GM19023 (cell line): ENCODE measurements at regions not wholly inside any gene's neighbourhood (a gene's known extent, or its start where the extent isn't known, plus 50 kb on each side); places are given as distances from the start of the nearest gene placed in this dataset.

ENCODE experiments used
- ATAC-seq: cut with Tn5 transposase; IDR thresholded peaks from one replicate; pipeline ENCODE4 v1.9.1; 2021; ENCODE audit warnings: mild to moderate bottlenecking, moderate library complexity; ENCODE audit not compliant: unreplicated experiment

DNA sequence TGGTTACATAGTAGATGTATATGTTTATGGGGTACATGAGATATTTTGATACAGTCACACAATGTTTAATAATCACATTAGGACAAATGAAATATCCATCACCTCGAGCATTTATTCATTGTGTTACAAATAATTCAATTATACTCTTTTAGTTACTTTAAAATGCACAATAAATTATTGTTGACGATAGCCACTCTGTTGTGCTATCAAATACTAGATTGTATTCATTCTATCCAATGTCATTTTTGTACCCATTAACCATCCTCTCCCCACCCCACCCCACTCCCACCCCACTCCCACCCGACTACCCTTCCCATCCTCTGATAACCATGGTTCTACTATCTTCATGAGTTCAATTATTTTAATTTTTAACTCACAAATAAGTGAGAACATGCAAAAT, 585.4 kb downstream of the CDH26 start:
- no peak for ATAC-seq

DNA sequence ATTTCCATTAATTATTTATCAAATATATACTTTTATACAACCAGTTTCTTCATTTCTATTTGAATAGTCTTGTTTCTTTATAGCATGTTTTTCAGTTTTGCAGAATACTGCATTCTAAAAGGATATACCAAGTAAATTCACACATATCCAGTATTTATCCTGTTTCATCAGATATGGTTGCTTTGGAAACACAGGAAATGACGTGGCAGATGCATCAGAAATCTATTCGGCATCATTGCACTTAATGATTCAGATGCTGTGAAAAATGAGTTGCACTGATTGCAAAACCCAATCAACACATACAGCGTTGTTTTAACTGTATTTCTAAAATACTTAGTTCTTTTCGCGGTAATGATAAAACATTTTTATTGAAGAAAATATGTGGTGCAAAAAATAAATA, 594.9 kb downstream of the CDH26 start:
- ATAC-seq: no peak

DNA sequence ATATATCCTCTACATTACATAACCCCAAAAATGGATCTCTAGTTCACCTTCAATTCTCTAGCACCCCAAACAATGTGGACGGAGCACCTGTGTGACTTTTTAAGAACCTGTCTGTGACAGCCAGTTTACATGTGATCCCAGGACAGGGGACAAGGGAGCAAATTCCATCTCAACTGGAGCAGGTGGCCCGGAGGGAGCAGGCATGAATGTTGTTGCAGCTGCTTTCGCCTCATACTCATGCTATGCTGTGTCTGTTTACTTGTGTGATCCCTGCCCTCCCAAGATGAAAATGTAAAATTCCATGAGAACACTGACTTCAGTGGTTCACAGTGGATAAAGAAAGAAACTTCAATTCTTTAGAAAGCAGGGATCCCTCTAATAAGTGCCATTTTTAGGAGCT, 600.3 kb downstream of the CDH26 start:
- no peak for ATAC-seq

DNA sequence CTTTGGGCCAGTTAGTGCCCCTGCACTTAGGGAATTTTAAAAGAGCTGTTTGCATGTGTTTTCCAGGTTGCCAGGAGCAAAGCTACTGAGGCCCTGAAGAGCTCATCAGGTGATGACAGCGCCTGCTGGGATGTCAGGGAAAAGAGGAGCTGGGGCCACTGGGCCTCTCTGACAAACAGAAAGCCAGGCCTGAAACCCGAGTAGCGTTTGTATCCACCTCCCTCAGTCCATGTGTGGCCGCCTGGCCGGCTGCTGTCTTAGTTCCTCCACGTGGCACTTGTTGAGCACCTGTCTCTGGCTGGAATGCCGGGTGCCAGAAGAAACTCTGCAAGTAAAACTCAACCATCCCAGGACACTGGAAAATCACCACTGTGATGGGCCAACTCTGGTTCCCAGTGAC, 601.2 kb downstream of the CDH26 start:
- ATAC-seq: no peak

DNA sequence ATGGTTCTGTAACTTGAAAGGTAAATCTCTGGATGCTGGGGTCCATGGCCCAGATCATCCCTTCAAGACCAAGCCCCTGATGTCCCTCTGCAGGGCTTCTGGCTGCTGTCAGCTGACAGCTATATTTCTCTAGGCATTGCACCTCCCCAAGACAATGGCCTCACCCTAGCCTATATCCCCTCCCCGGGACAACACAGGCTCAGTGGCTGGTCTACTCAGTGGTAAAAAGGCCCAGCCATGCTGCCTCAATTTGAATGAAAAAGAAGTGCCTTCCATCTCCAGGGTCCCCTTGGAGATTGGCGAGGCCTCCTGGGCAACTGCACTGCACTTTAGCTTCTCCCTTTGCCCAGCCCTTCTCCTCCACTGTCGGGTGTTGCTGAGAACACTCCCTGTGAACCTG, 602.8 kb downstream of the CDH26 start:
- no peak for ATAC-seq

DNA sequence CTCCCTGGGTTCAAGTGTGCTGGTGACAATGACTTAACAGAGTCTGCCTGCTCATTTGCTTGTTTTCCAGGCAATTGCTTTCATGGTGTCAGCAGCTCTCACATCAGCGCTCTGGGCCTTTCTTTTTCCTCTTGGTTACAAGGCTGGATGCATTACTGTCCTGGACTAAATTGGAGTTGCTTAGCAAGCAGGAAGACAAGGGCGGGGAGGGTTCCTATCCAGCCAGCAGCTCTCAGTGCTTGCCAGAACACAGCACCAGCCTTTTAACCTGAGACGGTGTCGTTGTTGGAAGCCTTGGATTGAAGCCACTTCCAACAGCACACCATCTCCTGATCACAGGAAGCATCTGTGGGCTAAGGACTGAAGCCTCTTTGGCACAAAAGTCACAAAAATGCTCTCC, 606.9 kb downstream of the CDH26 start:
- ATAC-seq: no peak

DNA sequence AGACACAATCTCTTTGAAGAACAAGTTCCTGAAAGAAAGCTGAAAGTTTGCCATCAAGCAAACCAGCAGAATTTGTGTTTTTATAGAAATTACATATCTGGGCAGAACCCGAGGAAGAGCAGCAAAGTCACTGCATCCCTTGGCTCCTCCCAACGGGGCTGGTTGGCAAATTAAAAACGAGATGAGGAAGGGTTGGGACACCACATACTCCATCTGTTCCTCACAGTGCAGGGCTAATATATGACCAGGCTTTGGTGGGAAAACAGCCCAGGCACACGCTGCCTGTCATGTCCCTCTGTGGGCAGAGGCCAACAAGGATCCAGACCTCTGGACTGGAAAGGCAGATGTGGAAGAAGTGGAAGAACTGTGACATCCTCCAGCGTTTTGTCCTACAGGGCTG, 607.3 kb downstream of the CDH26 start:
- ATAC-seq: no peak

DNA sequence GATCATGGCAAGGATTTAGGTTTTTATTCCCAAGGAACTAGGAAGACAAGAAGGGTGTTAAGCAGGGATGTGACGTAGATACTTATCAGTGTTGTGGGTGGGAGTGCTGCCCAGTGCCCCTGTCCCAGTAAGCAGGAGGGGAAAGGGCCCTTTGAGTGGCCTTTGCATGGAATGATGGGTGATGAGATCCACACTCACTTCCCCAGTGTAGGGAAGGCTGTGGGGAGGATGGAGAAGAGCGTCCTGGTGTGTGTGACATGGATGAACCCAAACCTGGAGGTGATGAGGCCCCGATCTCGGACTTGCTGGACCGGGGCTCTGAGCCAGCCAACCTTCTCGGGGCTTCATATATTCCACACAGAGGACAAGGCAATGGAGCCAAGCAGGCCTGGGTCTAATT, 610.9 kb downstream of the CDH26 start:
- ATAC-seq: no peak

DNA sequence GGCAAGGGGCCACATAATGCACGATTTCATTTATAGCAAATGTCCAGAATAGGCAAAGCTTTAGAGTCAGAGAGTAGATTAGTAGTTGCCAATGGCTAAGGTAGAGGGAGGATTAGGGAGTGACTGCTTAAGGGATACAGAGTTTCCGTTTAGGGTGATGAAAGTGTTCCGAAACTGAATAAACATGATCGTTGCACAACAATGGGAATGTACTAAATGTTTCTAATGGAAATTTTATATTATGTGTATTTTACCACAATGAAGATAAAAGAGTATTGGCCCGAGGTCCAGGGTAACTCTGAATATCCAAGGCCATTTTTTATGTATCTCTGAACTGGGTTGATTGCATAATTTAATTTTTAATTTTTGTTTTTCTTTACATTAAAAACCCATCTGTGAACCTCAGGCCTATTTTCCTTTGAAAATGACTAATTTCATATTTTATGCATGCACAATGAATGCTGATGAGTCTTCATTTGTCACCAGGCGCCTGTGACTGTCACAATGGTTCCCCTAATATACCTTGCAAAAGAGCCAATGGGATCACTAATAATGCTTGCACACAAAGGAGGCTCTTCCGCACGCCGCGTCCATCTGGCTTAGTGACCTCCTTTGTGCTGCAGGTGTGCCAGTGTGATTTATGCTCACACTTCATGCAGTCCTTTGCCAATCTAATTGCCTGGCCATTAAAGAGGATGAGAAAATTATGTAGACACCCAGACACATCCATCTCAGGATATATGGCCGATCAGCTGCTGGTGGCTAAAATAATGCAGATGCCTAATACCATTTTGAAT, 612.5 kb downstream of the CDH26 start:
- ATAC-seq: no peak

DNA sequence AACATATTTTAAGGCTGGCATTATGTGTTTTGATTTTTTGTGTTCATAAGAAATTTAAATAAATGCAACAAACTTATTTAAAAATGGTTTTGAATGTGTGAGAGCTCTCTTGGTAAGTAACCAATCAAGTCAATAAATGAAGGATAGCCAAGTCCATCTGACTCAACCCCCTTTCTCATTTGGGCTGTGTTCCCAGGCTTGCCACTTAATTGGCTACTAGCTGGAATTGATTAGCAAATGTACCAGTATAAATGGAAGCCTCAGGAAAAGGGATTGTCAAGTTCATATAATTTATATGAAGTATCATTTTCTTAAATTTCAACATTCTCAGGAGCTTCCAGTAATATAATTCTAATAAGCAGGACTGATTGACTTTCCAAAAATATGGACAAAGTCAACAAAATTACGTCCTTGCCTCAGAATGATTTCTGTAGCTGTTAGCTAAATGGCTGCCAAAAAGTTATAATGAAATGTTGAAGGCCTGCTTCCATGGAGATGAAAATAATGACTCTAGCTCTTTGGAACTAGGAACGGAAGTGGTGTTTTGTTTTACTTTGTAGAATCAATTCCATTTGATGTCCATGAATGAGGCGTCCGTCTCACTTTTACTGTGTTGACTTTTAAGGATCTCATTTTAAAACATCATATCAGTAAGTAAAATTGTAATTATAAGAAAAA, 614.9 kb downstream of the CDH26 start:
- ATAC-seq: no peak

DNA sequence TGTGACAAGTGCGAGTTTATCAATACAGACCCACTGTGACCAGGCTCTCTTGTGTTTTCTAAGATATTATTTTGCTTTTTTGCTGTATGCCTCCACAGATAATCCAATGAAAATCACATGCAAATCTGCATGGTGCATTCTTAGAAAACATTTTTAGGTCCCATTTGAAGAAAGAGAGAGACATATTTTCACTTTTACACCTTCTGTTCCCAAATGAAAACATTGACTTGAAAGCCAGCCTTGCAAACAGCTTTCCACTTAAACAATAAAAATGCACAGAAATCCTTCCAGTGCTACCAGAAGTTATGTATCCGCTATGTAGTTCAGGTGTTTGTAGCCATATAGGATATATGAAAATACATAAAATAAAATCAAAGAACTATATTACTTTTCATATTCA, 618.0 kb downstream of the CDH26 start:
- no peak for ATAC-seq

DNA sequence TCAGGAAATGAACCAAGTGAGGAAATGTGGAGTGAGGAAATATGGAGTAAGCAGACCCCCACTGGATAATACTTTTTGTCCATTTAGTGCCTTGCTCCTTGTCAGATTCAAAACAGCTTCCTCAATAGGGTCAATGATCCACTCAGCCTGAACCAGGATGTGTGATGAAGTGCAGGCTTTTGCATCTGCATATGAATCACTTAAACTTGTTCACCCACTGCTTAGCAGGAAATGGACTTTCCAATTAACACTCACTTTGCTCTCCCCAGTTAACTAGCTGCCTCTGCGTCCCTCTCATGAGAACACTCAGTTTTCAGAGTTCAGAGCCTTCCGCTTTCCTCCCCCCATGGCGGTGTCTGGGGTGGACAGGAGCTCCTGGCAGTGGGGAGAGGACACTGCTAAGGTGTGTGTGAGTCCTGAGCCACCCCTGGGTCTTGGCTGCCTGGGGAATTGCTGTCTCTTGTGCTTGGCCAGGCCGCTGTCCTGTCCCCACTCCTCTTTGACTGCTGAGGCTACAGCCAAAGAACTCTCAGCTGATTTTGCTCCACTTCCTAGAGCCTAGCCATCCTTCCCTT, 621.8 kb downstream of the CDH26 start:
- no peak for ATAC-seq

DNA sequence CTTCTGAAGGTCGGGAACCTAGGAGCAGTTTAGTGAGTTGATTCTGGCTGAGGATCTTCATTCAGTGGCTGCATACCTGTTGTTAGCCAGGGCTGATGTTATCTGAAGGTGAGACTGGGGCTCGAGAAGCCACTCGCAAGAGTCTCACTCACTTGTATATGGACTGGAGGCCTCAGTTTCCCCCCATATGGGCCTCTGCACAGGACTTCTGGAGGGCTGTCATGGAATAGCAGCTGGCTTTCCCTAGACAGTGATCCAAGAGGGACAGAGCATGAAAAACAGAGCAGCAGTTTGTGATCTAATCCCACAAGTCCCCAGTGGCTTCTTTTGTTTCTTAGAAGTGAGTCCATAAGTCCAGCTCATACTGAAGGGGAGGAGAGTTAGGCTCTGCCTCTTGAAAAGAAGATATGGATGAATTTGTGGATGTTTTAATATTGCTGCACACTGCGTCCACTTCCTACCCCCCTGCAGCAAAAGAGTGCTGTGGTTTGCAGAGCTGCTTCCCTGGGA, 623.4 kb downstream of the CDH26 start:
- no peak for ATAC-seq

DNA sequence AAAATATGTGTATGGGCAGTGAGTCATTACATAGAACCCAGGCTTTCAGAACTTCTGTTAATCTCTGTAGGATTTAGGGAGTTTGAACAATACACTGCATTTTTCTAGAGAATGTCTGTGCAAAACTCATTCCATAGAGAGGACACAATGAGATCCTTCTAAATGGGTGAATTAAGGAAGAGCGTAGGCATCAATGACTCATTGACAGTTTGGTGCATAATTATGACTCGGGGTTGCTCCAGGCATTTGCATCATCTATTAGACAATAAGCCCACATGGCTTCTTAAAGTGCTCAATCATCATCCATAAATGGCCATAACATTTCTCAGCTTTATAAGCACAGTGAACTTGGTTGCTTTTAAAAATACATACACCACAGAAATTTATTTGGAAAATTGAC, 625.5 kb downstream of the CDH26 start:
- no peak for ATAC-seq

DNA sequence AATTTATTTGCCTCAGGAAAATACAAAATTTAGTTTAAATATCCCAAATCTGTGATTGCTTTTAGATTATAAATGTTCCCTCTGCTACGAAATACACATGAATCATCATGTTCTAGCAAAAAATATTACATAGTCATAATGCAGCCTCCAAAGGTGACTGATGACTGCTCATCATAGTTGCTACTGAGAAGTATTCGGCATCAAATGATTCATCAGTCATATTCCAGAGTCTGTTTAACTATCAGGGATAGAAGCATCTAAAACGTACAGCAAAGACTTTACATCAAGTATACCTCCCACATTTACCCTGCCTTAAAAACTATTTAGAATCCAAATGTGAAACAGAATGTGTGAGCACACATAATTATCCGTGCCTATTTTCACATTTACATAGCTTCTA, 626.0 kb downstream of the CDH26 start:
- no peak for ATAC-seq

DNA sequence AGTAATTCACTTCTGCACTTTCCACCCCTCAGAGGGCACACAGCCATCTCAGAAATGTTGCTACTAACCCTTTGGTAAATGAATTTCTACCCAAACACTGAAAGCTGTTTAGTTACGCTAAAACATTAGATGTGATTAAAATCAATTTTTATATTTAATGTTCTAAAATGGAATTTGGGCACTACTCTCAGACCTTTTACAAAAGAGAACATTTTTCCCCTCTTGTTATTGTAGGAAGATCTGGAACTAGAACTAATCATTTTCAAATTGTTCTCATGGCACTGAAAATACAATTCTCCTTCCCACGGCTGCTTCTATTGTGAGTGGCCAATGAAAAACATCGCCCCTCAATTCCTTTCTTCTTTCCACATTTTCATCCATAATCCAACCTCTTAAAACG, 627.4 kb downstream of the CDH26 start:
- ATAC-seq: no peak

DNA sequence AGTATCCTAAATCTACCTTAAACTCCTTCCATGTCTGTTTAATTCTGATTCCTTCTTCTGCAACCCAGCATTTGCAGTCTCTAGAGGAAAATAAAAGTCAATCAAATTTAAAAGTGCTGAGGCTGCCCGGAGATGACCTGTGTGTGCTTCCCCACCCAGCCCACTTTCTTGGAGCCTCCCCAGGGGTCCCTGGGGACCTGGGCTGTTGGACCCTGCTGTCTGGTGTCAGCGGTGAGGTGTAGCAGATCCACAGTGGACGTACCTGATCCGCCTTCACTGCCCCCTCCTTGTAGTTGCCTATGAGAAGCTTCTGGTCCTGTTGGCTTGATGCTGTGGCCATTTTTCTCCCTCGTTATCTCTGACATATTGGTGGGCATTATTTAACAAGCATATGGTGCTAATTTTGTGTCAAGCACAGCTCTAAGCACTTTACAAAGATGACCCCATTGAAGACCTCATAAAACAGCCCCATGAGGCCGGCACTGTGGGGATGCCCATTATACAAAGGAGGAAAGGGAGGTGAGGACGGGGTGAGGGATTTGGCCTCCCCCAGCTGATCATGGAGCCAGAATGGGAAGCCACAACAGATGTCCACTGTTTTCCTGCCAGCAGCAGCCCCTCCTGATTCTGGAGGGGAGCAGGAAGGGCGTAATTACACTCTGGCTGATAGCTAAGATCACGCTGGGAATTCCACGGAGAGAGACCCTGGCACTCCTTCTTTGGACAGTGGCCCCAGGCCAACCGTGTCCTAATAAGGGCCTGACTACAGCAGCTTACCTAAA, 628.2 kb downstream of the CDH26 start:
- ATAC-seq: no peak

DNA sequence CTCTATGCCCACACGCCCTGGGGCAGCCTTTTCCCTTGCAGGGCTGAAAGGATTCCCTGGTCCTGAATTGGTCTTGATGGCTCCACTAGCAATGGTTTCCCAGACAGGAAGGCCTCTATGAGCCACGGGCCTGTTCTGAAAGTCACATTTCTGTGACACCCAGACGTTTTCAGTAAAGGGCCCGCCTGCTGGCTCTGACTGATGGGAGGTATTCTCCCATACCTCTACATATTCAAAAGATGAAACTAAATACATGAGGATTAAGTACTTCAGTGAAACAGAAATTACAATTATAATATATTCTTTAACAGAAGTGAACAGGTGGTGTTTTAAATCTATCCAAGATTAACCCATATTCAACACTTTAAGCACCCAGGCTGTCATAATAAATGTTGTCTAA, 629.8 kb downstream of the CDH26 start:
- ATAC-seq: no peak

DNA sequence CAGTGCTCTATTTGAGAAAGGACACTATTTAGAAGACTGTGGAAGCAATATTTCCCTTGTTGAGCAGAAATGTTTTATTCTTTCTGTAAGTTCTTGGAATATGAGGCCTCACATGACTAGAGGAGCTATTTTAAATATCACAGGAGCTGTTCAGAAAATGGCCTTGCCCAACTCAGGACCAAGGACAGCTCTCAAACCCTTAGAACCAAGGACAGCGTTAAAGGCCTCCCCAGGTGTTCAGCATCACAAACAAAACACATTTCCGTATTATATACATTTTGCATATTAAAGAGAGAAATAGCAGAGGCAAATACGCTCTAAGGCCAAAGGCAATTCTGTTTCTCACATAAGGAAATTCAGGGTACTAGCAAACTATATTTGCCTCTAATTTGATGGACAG, 631.4 kb downstream of the CDH26 start:
- ATAC-seq: no peak

DNA sequence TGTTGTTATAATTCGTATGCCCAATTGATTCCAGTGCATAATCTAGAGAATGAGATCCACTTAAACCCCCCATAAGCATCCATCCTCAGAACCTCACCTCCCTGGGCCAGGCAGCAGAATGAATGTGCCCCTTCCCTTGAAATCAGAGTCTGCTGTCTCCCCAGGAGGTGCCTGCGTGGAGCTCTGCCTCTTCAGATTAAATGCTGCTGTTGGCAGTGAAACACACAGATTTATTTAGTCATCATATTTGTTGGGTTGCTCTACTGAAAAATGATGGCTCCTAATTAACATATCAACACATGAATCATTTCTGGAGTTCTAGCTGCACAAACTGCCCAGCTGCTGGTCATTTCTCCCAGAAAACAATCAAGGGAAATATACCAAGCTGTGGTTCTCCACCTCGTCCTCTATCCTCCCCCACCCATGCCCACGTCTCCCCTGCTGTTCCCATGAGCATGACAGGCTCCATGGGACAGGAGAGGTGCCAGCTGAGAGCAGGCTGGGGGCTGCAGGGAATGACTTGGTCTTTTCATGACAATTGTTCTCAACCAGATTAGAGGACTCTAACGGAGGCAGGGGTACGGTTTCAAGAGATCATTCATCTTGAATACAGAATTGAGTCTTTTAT, 633.1 kb downstream of the CDH26 start:
- ATAC-seq: no peak

DNA sequence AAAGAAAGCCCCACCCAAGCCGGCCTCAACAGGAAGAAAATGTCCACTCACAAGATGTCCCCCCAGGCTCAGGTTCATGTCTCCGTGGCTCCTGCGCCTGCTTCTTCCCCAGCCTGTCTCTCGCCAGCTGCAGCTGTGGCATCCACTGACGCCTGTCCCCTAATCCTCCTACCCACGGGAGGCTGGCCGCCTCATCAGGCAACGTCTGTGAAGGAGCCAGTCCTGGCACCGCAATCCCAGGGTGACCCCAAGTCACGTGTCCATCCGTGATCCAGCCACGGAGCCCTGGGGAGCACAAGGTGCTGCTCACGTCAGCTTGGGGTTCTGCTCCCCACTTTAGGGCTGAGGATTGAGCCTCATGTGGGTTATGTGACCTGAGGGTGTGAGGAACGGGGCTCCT, 640.3 kb downstream of the CDH26 start:
- ATAC-seq: no peak
